Trophoblast cell (in vitro differentiated cells and primary cell): ENCODE measurements at regions not wholly inside any gene's neighbourhood (a gene's known extent, or its start where the extent isn't known, plus 50 kb on each side); places are given as distances from the start of the nearest gene placed in this dataset.

ENCODE experiments used
- DNase-seq, 2 donors: peaks; one replicate each; pipeline ENCODE4 v3.0.0-alpha.2; 2016
- H2AFZ ChIP-seq: 2 replicates; pipeline ENCODE4 v1.6.1; 2013; ENCODE audit warnings: low read length, moderate library complexity, mild to moderate bottlenecking; ENCODE audit not compliant: insufficient read depth, poor library complexity
- H2AK5ac ChIP-seq: 2 replicates; pipeline ENCODE4 v1.6.1; 2013; ENCODE audit warnings: mild to moderate bottlenecking, low read length
- H2BK120ac ChIP-seq: 2 replicates; pipeline ENCODE4 v1.6.1; 2013; ENCODE audit warnings: low read length, mild to moderate bottlenecking, moderate library complexity; ENCODE audit not compliant: insufficient read depth, poor library complexity
- H2BK12ac ChIP-seq: 2 replicates; pipeline ENCODE4 v1.6.1; 2013; ENCODE audit warnings: mild to moderate bottlenecking, low read length, moderate library complexity
- H2BK5ac ChIP-seq: 2 replicates; pipeline ENCODE4 v1.6.1; 2013; ENCODE audit warnings: low read length, low read depth, moderate library complexity, mild to moderate bottlenecking; ENCODE audit not compliant: poor library complexity
- H3K14ac ChIP-seq: 2 replicates; pipeline ENCODE4 v1.6.1; 2013; ENCODE audit warnings: mild to moderate bottlenecking, low read length
- H3K18ac ChIP-seq: 2 replicates; pipeline ENCODE4 v1.6.1; 2013; ENCODE audit warnings: mild to moderate bottlenecking, low read length
- H3K23ac ChIP-seq: 2 replicates; pipeline ENCODE4 v1.6.1; 2013; ENCODE audit warnings: low read length
- H3K27ac ChIP-seq: 2 replicates; pipeline ENCODE4 v1.5.1; 2013; ENCODE audit warnings: low read depth, mild to moderate bottlenecking, inconsistent platforms, low read length, moderate library complexity
- H3K27me3 ChIP-seq: 2 replicates; pipeline ENCODE4 v1.6.1; 2013; ENCODE audit warnings: inconsistent platforms, mild to moderate bottlenecking, low read length, moderate library complexity; ENCODE audit not compliant: insufficient read depth
- H3K36me3 ChIP-seq, 2 experiments: 1 replicate in 1 of 2; 2 replicates in 1 of 2; pipeline ENCODE4 v1.6.1; 2013; ENCODE audit warnings: low read length in 2 of 2, mild to moderate bottlenecking in 2 of 2, moderate library complexity in 1 of 2; ENCODE audit not compliant: insufficient read depth in 2 of 2, control insufficient read depth in 1 of 2
- H3K4ac ChIP-seq: 2 replicates; pipeline ENCODE4 v1.6.1; 2013; ENCODE audit warnings: low read depth, mild to moderate bottlenecking, low read length, moderate library complexity
- H3K4me1 ChIP-seq, 2 experiments: 1 replicate in 1 of 2; 2 replicates in 1 of 2; pipeline ENCODE4 v1.6.1; 2013; ENCODE audit warnings: low read length in 2 of 2, mild to moderate bottlenecking in 2 of 2, moderate library complexity in 1 of 2; ENCODE audit not compliant: insufficient read depth in 2 of 2, control insufficient read depth in 1 of 2
- H3K4me2 ChIP-seq: 2 replicates; pipeline ENCODE4 v1.6.1; 2013; ENCODE audit warnings: inconsistent platforms, mild to moderate bottlenecking, low read length, moderate library complexity
- H3K4me3 ChIP-seq: 2 replicates; pipeline ENCODE4 v1.5.1; 2013; ENCODE audit warnings: mild to moderate bottlenecking, low read depth, low read length, inconsistent platforms
- H3K79me1 ChIP-seq: one replicate; pipeline ENCODE4 v1.6.1; 2013; ENCODE audit warnings: low read length
- H3K79me2 ChIP-seq: 2 replicates; pipeline ENCODE4 v1.6.1; 2013; ENCODE audit warnings: low read length, mild to moderate bottlenecking; ENCODE audit not compliant: control insufficient read depth, insufficient read depth, poor library complexity
- H3K9ac ChIP-seq: 2 replicates; pipeline ENCODE4 v1.6.1; 2013; ENCODE audit warnings: mild to moderate bottlenecking, low read length
- H3K9me3 ChIP-seq: 2 replicates; pipeline ENCODE4 v1.6.1; 2013; ENCODE audit warnings: low read depth, mild to moderate bottlenecking, control low read depth, inconsistent platforms, low read length; ENCODE audit not compliant: insufficient read depth
- H4K12ac ChIP-seq: 2 replicates; pipeline ENCODE4 v1.6.1; 2013; ENCODE audit warnings: low read depth, mild to moderate bottlenecking, low read length, moderate library complexity
- H4K8ac ChIP-seq: 2 replicates; pipeline ENCODE4 v1.6.1; 2013; ENCODE audit warnings: low read depth, mild to moderate bottlenecking, low read length, moderate library complexity
- H4K91ac ChIP-seq: one replicate; pipeline ENCODE4 v1.6.1; 2013; ENCODE audit warnings: low read depth, mild to moderate bottlenecking, low read length, moderate library complexity
- WGBS: extraction: QIAGEN DNeasy Blood & Tissue Kit; methylation state at CpG from one replicate; pipeline ENCODE4 v1.1.7; 2013; ENCODE audit warnings: missing lambda C conversion rate; ENCODE audit not compliant: insufficient read length, insufficient coverage; ENCODE audit errors: extremely low coverage; 5-methylcytosine and 5-hydroxymethylcytosine counted together

GRCh38 chr13:82129281-82129680, 1753.0 kb downstream of the SLITRK1 start:
- Histone ChIP-seq H3K27me3 (no peaks in the 10 kb centered on the region), H2BK12ac (no peak overlapping the region), H4K91ac (no peak overlapping the region), H3K4ac (no peak overlapping the region), H3K4me2 (no peak overlapping the region), H3K23ac (no peak overlapping the region), H3K14ac (no peak overlapping the region), H3K9ac (no peak overlapping the region), H3K79me2 (no peaks in the 10 kb centered on the region), H3K18ac (no peak overlapping the region), H4K8ac (no peak overlapping the region), H3K9me3 (no peaks in the 10 kb centered on the region), H2BK120ac (no peak overlapping the region), H4K12ac (no peak overlapping the region), H3K36me3 (no peaks in the 10 kb centered on the region), H2AK5ac (no peak overlapping the region), H3K79me1 (no peaks in the 10 kb centered on the region), H2AFZ (no peak overlapping the region), H3K27ac (no peak overlapping the region), H3K4me1 (no peaks in the 10 kb centered on the region), H2BK5ac (no peak overlapping the region), H3K4me3 (no peak overlapping the region)
- WGBS = no CpG with 5 or more reads among the region's 1 CpG
- DNase-seq = no peak

- WGBS = no CpG with 5 or more reads among the region's 5 CpGs
- Histone ChIP-seq H3K23ac (no peak overlapping the region), H3K27me3 (no peaks in the 10 kb centered on the region), H4K8ac (no peak overlapping the region), H2BK12ac (no peak overlapping the region), H3K4me3 (no peak overlapping the region), H2BK5ac (no peak overlapping the region), H3K14ac (no peak overlapping the region), H3K79me2 (no peaks in the 10 kb centered on the region), H3K4me1 (no peaks in the 10 kb centered on the region), H3K79me1 (no peaks in the 10 kb centered on the region), H3K36me3 (no peaks in the 10 kb centered on the region), H3K4ac (no peak overlapping the region), H2BK120ac (no peak overlapping the region), H4K91ac (no peak overlapping the region), H3K27ac (no peak overlapping the region), H3K9me3 (no peaks in the 10 kb centered on the region), H3K4me2 (no peak overlapping the region), H3K18ac (no peak overlapping the region), H2AFZ (no peak overlapping the region), H2AK5ac (no peak overlapping the region), H3K9ac (no peak overlapping the region), H4K12ac (no peak overlapping the region)
- DNase-seq = no peak
Observed at GRCh38 chr13:82118589-82118988, 1763.7 kb downstream of the SLITRK1 start.

- no CpG with 5 or more reads among the region's 1 CpG for WGBS
- DNase-seq = no peak
- H2AK5ac ChIP-seq = no peak overlapping the region
Observed at GRCh38 chr13:82116422-82116989, 1765.8 kb downstream of the SLITRK1 start.

GRCh38 chr13:82115391-82115790, 1766.9 kb downstream of the SLITRK1 start:
- no peak overlapping the region for H2BK5ac ChIP-seq
- no peaks in the 10 kb centered on the region for H3K79me2 ChIP-seq
- no CpG with 5 or more reads among the region's 3 CpGs for WGBS
- H2AFZ ChIP-seq = no peak overlapping the region
- no peak overlapping the region for H4K91ac ChIP-seq
- H2BK12ac ChIP-seq = no peak overlapping the region
- no peak overlapping the region for H3K9ac ChIP-seq
- no peak overlapping the region for H4K12ac ChIP-seq
- H3K27me3 ChIP-seq = no peaks in the 10 kb centered on the region
- H3K27ac ChIP-seq = no peak overlapping the region
- H3K14ac ChIP-seq = no peak overlapping the region
- no peak overlapping the region for H2AK5ac ChIP-seq
- no peak overlapping the region for H3K4ac ChIP-seq
- no peak overlapping the region for H3K18ac ChIP-seq
- H3K4me1 ChIP-seq = no peaks in the 10 kb centered on the region
- no peak overlapping the region for H4K8ac ChIP-seq
- H3K4me3 ChIP-seq = no peak overlapping the region
- no peak overlapping the region for H2BK120ac ChIP-seq
- no peak overlapping the region for H3K23ac ChIP-seq
- H3K4me2 ChIP-seq = no peak overlapping the region
- no peaks in the 10 kb centered on the region for H3K79me1 ChIP-seq
- no peak for DNase-seq
- no peaks in the 10 kb centered on the region for H3K36me3 ChIP-seq
- H3K9me3 ChIP-seq = no peaks in the 10 kb centered on the region

More at GRCh38 chr13:82116422-82116989, 1765.8 kb downstream of the SLITRK1 start:
- Histone ChIP-seq H3K27ac (no peak overlapping the region), H2AFZ (no peak overlapping the region), H4K91ac (no peak overlapping the region), H3K79me2 (no peaks in the 10 kb centered on the region), H4K8ac (no peak overlapping the region), H3K4ac (no peak overlapping the region), H2BK120ac (no peak overlapping the region), H2BK5ac (no peak overlapping the region), H4K12ac (no peak overlapping the region), H3K18ac (no peak overlapping the region), H3K14ac (no peak overlapping the region), H3K4me3 (no peak overlapping the region), H3K9ac (no peak overlapping the region), H3K23ac (no peak overlapping the region), H3K4me1 (no peaks in the 10 kb centered on the region), H3K27me3 (no peaks in the 10 kb centered on the region), H3K36me3 (no peaks in the 10 kb centered on the region), H3K4me2 (no peak overlapping the region), H3K9me3 (no peaks in the 10 kb centered on the region), H2BK12ac (no peak overlapping the region), H3K79me1 (no peaks in the 10 kb centered on the region)
